H9 (cell line): ENCODE measurements at regions not wholly inside any gene's neighbourhood (a gene's known extent, or its start where the extent isn't known, plus 50 kb on each side); places are given as distances from the start of the nearest gene placed in this dataset.

Experiments
- DNase-seq: peaks from one replicate; pipeline ENCODE4 v3.0.0-alpha.2; 2017
- H2AFZ ChIP-seq: one replicate; pipeline ENCODE4 v1.6.1; 2013; ENCODE audit warnings: mild to moderate bottlenecking, low read length, control low read depth, moderate library complexity
- H2AK5ac ChIP-seq: 2 replicates; pipeline ENCODE4 v1.6.1; 2013; ENCODE audit warnings: low read length, control low read depth, mixed read lengths; ENCODE audit not compliant: insufficient read length
- H2BK120ac ChIP-seq: one replicate; pipeline ENCODE4 v1.6.1; 2013; ENCODE audit warnings: low read depth, mild to moderate bottlenecking, low read length, control low read depth, inconsistent platforms; ENCODE audit not compliant: poor library complexity, severe bottlenecking
- H2BK12ac ChIP-seq: 2 replicates; pipeline ENCODE4 v1.6.1; 2013; ENCODE audit warnings: low read length, control low read depth, mixed read lengths, low read depth; ENCODE audit not compliant: insufficient read length
- H2BK15ac ChIP-seq: 2 replicates; pipeline ENCODE4 v1.6.1; 2013; ENCODE audit warnings: low read depth, low read length, control low read depth
- H2BK20ac ChIP-seq: one replicate; pipeline ENCODE4 v1.6.1; 2013; ENCODE audit warnings: low read depth, mild to moderate bottlenecking, low read length, control low read depth, inconsistent platforms; ENCODE audit not compliant: poor library complexity, severe bottlenecking
- H2BK5ac ChIP-seq: 2 replicates; pipeline ENCODE4 v1.6.1; 2013; ENCODE audit warnings: low read length, control low read depth, mixed read lengths; ENCODE audit not compliant: insufficient read length
- H3K14ac ChIP-seq: 2 replicates; pipeline ENCODE4 v1.6.1; 2013; ENCODE audit warnings: low read length, control low read depth; ENCODE audit not compliant: insufficient read depth
- H3K18ac ChIP-seq: 2 replicates; pipeline ENCODE4 v1.6.1; 2013; ENCODE audit warnings: low read depth, mild to moderate bottlenecking, mixed read lengths, low read length, control low read depth; ENCODE audit not compliant: insufficient read length
- H3K23ac ChIP-seq: 2 replicates; pipeline ENCODE4 v1.6.1; 2013; ENCODE audit warnings: low read length, control low read depth, mixed read lengths, low read depth; ENCODE audit not compliant: insufficient read length
- H3K23me2 ChIP-seq: 2 replicates; pipeline ENCODE4 v1.6.1; 2013; ENCODE audit warnings: low read depth, mild to moderate bottlenecking, mixed read lengths, low read length, control low read depth; ENCODE audit not compliant: insufficient read length, poor library complexity, severe bottlenecking
- H3K27ac ChIP-seq: 2 replicates; pipeline ENCODE4 v1.5.1; 2013; ENCODE audit warnings: low read length, control low read depth, mixed read lengths, low read depth; ENCODE audit not compliant: insufficient read length
- H3K27me3 ChIP-seq: 2 replicates; pipeline ENCODE4 v1.6.1; 2013; ENCODE audit warnings: low read length, control low read depth, inconsistent platforms; ENCODE audit not compliant: insufficient read depth
- H3K4ac ChIP-seq: 2 replicates; pipeline ENCODE4 v1.6.1; 2013; ENCODE audit warnings: low read depth, mild to moderate bottlenecking, control low read depth, inconsistent platforms, low read length, moderate library complexity
- H3K4me1 ChIP-seq: 2 replicates; pipeline ENCODE4 v1.6.1; 2013; ENCODE audit warnings: low read length, control low read depth, inconsistent platforms; ENCODE audit not compliant: insufficient read depth
- H3K4me2 ChIP-seq: 2 replicates; pipeline ENCODE4 v1.6.1; 2013; ENCODE audit warnings: low read length, control low read depth, mixed read lengths; ENCODE audit not compliant: insufficient read length, insufficient read depth
- H3K56ac ChIP-seq: 2 replicates; pipeline ENCODE4 v1.6.1; 2013; ENCODE audit warnings: low read depth, mild to moderate bottlenecking, mixed read lengths, low read length, control low read depth; ENCODE audit not compliant: insufficient read length
- H3K79me1 ChIP-seq: 2 replicates; pipeline ENCODE4 v1.6.1; 2013; ENCODE audit warnings: low read depth, mild to moderate bottlenecking, moderate library complexity, low read length, control low read depth, inconsistent platforms; ENCODE audit not compliant: insufficient read depth, poor library complexity, severe bottlenecking
- H3K79me2 ChIP-seq: 2 replicates; pipeline ENCODE4 v1.6.1; 2013; ENCODE audit warnings: low read length, control low read depth, inconsistent platforms; ENCODE audit not compliant: insufficient read depth
- H3K9ac ChIP-seq: 2 replicates; pipeline ENCODE4 v1.6.1; 2013; ENCODE audit warnings: low read length, control low read depth, mixed read lengths; ENCODE audit not compliant: insufficient read length; ENCODE audit errors: extremely low read depth
- H3K9me3 ChIP-seq: one replicate; pipeline ENCODE4 v1.6.1; 2013; ENCODE audit warnings: low read depth, low read length, inconsistent platforms; ENCODE audit not compliant: control insufficient read depth
- H3T11ph ChIP-seq: one replicate; pipeline ENCODE4 v1.6.1; 2013; ENCODE audit warnings: mild to moderate bottlenecking, low read length, control low read depth, inconsistent platforms
- H4K20me1 ChIP-seq: one replicate; pipeline ENCODE4 v1.6.1; 2013; ENCODE audit not compliant: control insufficient read depth, insufficient read length, insufficient read depth
- H4K5ac ChIP-seq: 2 replicates; pipeline ENCODE4 v1.6.1; 2013; ENCODE audit warnings: low read depth, mild to moderate bottlenecking, mixed read lengths, low read length, control low read depth; ENCODE audit not compliant: insufficient read length
- H4K8ac ChIP-seq: replicated peaks from 2 replicates; pipeline ENCODE4 v1.6.1; 2013; ENCODE audit warnings: low read length, control low read depth, mixed read lengths, low read depth; ENCODE audit not compliant: insufficient read length
- H4K91ac ChIP-seq: 2 replicates; pipeline ENCODE4 v1.6.1; 2013; ENCODE audit warnings: low read depth, mild to moderate bottlenecking, moderate library complexity, mixed read lengths, low read length, control low read depth; ENCODE audit not compliant: insufficient read length
- H3K27ac Mint-ChIP-seq, 3 experiments: 2 replicates in 2 of 3; 3 replicates in 1 of 3; pipeline ENCODE4 v1.8.0; 2020 to 2021; ENCODE audit warnings: mixed read lengths in 3 of 3, mild to moderate bottlenecking in 1 of 3, moderate library complexity in 1 of 3
- H3K27me3 Mint-ChIP-seq: 2 replicates; pipeline ENCODE4 v1.8.0; 2021; ENCODE audit warnings: low read depth, mild to moderate bottlenecking, moderate library complexity, mixed read lengths
- H3K36me3 Mint-ChIP-seq, 3 experiments: 2 replicates in 2 of 3; 3 replicates in 1 of 3; pipeline ENCODE4 v1.8.0; 2020 to 2021; ENCODE audit warnings: low read depth in 3 of 3, mixed read lengths in 3 of 3; ENCODE audit not compliant: insufficient read depth in 1 of 3
- H3K4me1 Mint-ChIP-seq, 2 experiments: 2 replicates each; pipeline ENCODE4 v1.8.0; 2020; ENCODE audit warnings: mixed read lengths in 2 of 2
- H3K4me3 Mint-ChIP-seq, 2 experiments: 2 replicates in 1 of 2; 3 replicates in 1 of 2; pipeline ENCODE4 v1.8.0; 2020 to 2021; ENCODE audit warnings: mild to moderate bottlenecking in 2 of 2, mixed read lengths in 2 of 2, moderate library complexity in 1 of 2
- H3K9me3 Mint-ChIP-seq, 2 experiments: 2 replicates in 1 of 2; 3 replicates in 1 of 2; pipeline ENCODE4 v1.8.0; 2020; ENCODE audit warnings: mild to moderate bottlenecking in 2 of 2, mixed read lengths in 2 of 2, moderate library complexity in 1 of 2
- CTCF ChIP-seq: fragments of 200-600 bp; sonication (generic); conservative IDR thresholded peaks from 3 replicates; pipeline ENCODE4 v1.8.0; 2021; ENCODE audit warnings: antibody characterized with exemption, mild to moderate bottlenecking
- WGBS: extraction: QIAGEN DNeasy Blood & Tissue Kit; methylation state at CpG from one replicate; pipeline ENCODE4 v1.1.7; 2013; ENCODE audit warnings: missing lambda C conversion rate, low lambda C conversion rate, mixed read lengths; ENCODE audit not compliant: insufficient read length; ENCODE audit errors: extremely low coverage; 5-methylcytosine and 5-hydroxymethylcytosine counted together

GRCh38 chr17:77313831-77314230 is 173.1 kb downstream of the SEC14L1 start:
- H4K91ac ChIP-seq: no peak overlapping the region
- no peak overlapping the region for H3K4ac ChIP-seq
- Mint-ChIP-seq H3K27ac (no peak overlapping the region), H3K27me3 (peaks cover 1% of the 10 kb centered on the region; the same call in 1 of the 2 replicates), H3K36me3 (peaks cover 9 to 23% (median 13%) of the 10 kb centered on the region in 3 experiments; a peak in 6 of 7 replicates), H3K4me3 (no peak overlapping the region), H3K9me3 (no peaks in the 10 kb centered on the region; a peak in 1 of 5 replicates), H3K4me1 (peaks cover 21 to 38% of the 10 kb centered on the region in 2 experiments)
- no peak overlapping the region for H3K9ac ChIP-seq
- peaks cover 2% of the 10 kb centered on the region; the same call in 1 of the 2 replicates for H3K4me1 ChIP-seq
- no peak overlapping the region for H2BK12ac ChIP-seq
- no peaks in the 10 kb centered on the region for H4K20me1 ChIP-seq
- H3K23ac ChIP-seq: no peak overlapping the region
- no peak overlapping the region for H2BK5ac ChIP-seq
- no peaks in the 10 kb centered on the region for H3K9me3 ChIP-seq
- no peak overlapping the region for H3K56ac ChIP-seq
- no peak overlapping the region for H3K14ac ChIP-seq
- no peak overlapping the region for H2BK15ac ChIP-seq
- no peak overlapping the region for H2AK5ac ChIP-seq
- no peak overlapping the region for H4K8ac ChIP-seq
- H2BK120ac ChIP-seq: no peak overlapping the region
- no peak overlapping the region for H3K27ac ChIP-seq
- TF ChIP-seq CTCF: no peak
- no peaks in the 10 kb centered on the region for H3K27me3 ChIP-seq
- H2BK20ac ChIP-seq: no peak overlapping the region
- no peaks in the 10 kb centered on the region for H3K79me1 ChIP-seq
- no peak overlapping the region for H3T11ph ChIP-seq
- 0 out of 2 replicates have a peak, but pooled peaks cover 1% of the 10 kb centered on the region for H3K79me2 ChIP-seq
- no peak overlapping the region for H3K4me2 ChIP-seq
- WGBS: no CpG with 5 or more reads among the region's 7 CpGs
- H4K5ac ChIP-seq: no peak overlapping the region
- H3K23me2 ChIP-seq: no peaks in the 10 kb centered on the region
- H2AFZ ChIP-seq: no peak overlapping the region
- DNase-seq: no peak
- no peak overlapping the region for H3K18ac ChIP-seq
